Testis (tissue), 2 donors: ENCODE measurements at regions not wholly inside any gene's neighbourhood (a gene's known extent, or its start where the extent isn't known, plus 50 kb on each side); places are given as distances from the start of the nearest gene placed in this dataset.

Experiments used
- POLR2A ChIP-seq: fragments of 450-650 bp; IDR thresholded peaks from one replicate; pipeline ENCODE4 v1.6.1; 2017; ENCODE audit warnings: antibody characterized with exemption, mild to moderate bottlenecking, moderate library complexity
- TF ChIP-seq, protein P1 (sequence below), 3 experiments: fragments of 450-650 bp in 2 of 3; fragments of 200-600 bp in 1 of 3; sonication (generic) in 1 of 3; IDR thresholded peaks; one replicate each; pipeline ENCODE4 v1.5.1; 2016 to 2019; ENCODE audit warnings: antibody characterized with exemption in 3 of 3, mild to moderate bottlenecking in 2 of 3, moderate library complexity in 1 of 3

- TF ChIP-seq, protein P1, sequence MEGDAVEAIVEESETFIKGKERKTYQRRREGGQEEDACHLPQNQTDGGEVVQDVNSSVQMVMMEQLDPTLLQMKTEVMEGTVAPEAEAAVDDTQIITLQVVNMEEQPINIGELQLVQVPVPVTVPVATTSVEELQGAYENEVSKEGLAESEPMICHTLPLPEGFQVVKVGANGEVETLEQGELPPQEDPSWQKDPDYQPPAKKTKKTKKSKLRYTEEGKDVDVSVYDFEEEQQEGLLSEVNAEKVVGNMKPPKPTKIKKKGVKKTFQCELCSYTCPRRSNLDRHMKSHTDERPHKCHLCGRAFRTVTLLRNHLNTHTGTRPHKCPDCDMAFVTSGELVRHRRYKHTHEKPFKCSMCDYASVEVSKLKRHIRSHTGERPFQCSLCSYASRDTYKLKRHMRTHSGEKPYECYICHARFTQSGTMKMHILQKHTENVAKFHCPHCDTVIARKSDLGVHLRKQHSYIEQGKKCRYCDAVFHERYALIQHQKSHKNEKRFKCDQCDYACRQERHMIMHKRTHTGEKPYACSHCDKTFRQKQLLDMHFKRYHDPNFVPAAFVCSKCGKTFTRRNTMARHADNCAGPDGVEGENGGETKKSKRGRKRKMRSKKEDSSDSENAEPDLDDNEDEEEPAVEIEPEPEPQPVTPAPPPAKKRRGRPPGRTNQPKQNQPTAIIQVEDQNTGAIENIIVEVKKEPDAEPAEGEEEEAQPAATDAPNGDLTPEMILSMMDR (IDR thresholded peaks at IDR 0.05) = no peak
- no peak for TF ChIP-seq POLR2A
Measured at GRCh38 chr2:120988700-120989511, 253.2 kb downstream of the GLI2 start.
